ENCODE measurements at regions not wholly inside any gene's neighbourhood (a gene's known extent, or its start where the extent isn't known, plus 50 kb on each side); places are given as distances from the start of the nearest gene placed in this dataset.

GRCh38 chr7:84914598-84914997 is 272.3 kb downstream of the SEMA3D start:
- no peak for TF ChIP-seq EZH2 (IDR thresholded peaks at IDR 0.05; ENCODE audit: borderline replicate concordance, low read length)
- TF ChIP-seq, protein P1, sequence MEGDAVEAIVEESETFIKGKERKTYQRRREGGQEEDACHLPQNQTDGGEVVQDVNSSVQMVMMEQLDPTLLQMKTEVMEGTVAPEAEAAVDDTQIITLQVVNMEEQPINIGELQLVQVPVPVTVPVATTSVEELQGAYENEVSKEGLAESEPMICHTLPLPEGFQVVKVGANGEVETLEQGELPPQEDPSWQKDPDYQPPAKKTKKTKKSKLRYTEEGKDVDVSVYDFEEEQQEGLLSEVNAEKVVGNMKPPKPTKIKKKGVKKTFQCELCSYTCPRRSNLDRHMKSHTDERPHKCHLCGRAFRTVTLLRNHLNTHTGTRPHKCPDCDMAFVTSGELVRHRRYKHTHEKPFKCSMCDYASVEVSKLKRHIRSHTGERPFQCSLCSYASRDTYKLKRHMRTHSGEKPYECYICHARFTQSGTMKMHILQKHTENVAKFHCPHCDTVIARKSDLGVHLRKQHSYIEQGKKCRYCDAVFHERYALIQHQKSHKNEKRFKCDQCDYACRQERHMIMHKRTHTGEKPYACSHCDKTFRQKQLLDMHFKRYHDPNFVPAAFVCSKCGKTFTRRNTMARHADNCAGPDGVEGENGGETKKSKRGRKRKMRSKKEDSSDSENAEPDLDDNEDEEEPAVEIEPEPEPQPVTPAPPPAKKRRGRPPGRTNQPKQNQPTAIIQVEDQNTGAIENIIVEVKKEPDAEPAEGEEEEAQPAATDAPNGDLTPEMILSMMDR (conservative IDR thresholded peaks at IDR 0.05 in 1 of 2, IDR thresholded peaks at IDR 0.05 in 1 of 2; ENCODE audit: extremely low read depth in 1 of 2, insufficient read depth in 1 of 2, low read depth in 1 of 2, low read length in 2 of 2): peak; percentile 22 to 36
